ENCODE measurements at regions not wholly inside any gene's neighbourhood (a gene's known extent, or its start where the extent isn't known, plus 50 kb on each side); places are given as distances from the start of the nearest gene placed in this dataset.
"Not testable (repeated sequence)": the region's sequence is repeated elsewhere in the genome, so short reads cannot be mapped to it uniquely, and the experiment has no call there.

GRCh38 chr6:85285934-85286333, 163.9 kb upstream of the NT5E start:
- DNase-seq (ENCODE audit: low read depth in 4 of 4, low spot score in 1 of 4): no peak

GRCh38 chr6:85285114-85285513, 164.8 kb upstream of the NT5E start:
- no peak for DNase-seq (ENCODE audit: low read depth in 4 of 4, low spot score in 1 of 4)

GRCh38 chr6:85283436-85283835, 166.4 kb upstream of the NT5E start:
- DNase-seq (ENCODE audit: low read depth in 4 of 4, low spot score in 1 of 4): no peak

- no peak for DNase-seq (ENCODE audit: low read depth in 4 of 4, low spot score in 1 of 4)
Observed at GRCh38 chr6:85278466-85279035, 171.3 kb upstream of the NT5E start.

- DNase-seq (ENCODE audit: low read depth in 4 of 4, low spot score in 1 of 4): not testable (repeated sequence)
Observed at GRCh38 chr6:85276026-85276425, 173.9 kb upstream of the NT5E start.

GRCh38 chr6:85275338-85275985, 174.4 kb upstream of the NT5E start:
- DNase-seq (ENCODE audit: low read depth in 4 of 4, low spot score in 1 of 4): no peak

- no peak for DNase-seq (ENCODE audit: low read depth in 4 of 4, low spot score in 1 of 4)
Observed at GRCh38 chr6:85273870-85274269, 176.0 kb upstream of the NT5E start.

- no peak for DNase-seq (ENCODE audit: low read depth in 4 of 4, low spot score in 1 of 4)
Observed at GRCh38 chr6:85273046-85273445, 176.8 kb upstream of the NT5E start.

- DNase-seq (ENCODE audit: low read depth in 4 of 4, low spot score in 1 of 4): no peak
Observed at GRCh38 chr6:85272592-85272991, 177.3 kb upstream of the NT5E start.

GRCh38 chr6:85262621-85263020, 187.3 kb upstream of the NT5E start:
- no peak for DNase-seq (ENCODE audit: low read depth in 4 of 4, low spot score in 1 of 4)

GRCh38 chr6:85261271-85261670, 188.6 kb upstream of the NT5E start:
- no peak for DNase-seq (ENCODE audit: low read depth in 4 of 4, low spot score in 1 of 4)

- no peak for DNase-seq (ENCODE audit: low read depth in 4 of 4, low spot score in 1 of 4)
Observed at GRCh38 chr6:85255661-85256060, 194.2 kb upstream of the NT5E start.

GRCh38 chr6:85252552-85252951, 197.3 kb upstream of the NT5E start:
- DNase-seq (ENCODE audit: low read depth in 4 of 4, low spot score in 1 of 4): no peak

GRCh38 chr6:85252085-85252484, 197.8 kb upstream of the NT5E start:
- no peak for DNase-seq (ENCODE audit: low read depth in 4 of 4, low spot score in 1 of 4)

- no peak for DNase-seq (ENCODE audit: low read depth in 4 of 4, low spot score in 1 of 4)
Observed at GRCh38 chr6:85251300-85251699, 198.6 kb upstream of the NT5E start.

GRCh38 chr6:85250586-85251220, 199.2 kb upstream of the NT5E start:
- no peak for DNase-seq (ENCODE audit: low read depth in 4 of 4, low spot score in 1 of 4)

GRCh38 chr6:85245004-85245403, 204.9 kb upstream of the NT5E start:
- no peak for DNase-seq (ENCODE audit: low read depth in 4 of 4, low spot score in 1 of 4)

- no peak for DNase-seq (ENCODE audit: low read depth in 4 of 4, low spot score in 1 of 4)
Observed at GRCh38 chr6:85241498-85242052, 208.3 kb upstream of the NT5E start.

- DNase-seq (ENCODE audit: low read depth in 4 of 4, low spot score in 1 of 4): no peak
Observed at GRCh38 chr6:85240787-85241385, 209.0 kb upstream of the NT5E start.

GRCh38 chr6:85237478-85237877, 212.4 kb upstream of the NT5E start:
- DNase-seq (ENCODE audit: low read depth in 4 of 4, low spot score in 1 of 4): no peak

GRCh38 chr6:85236636-85237035, 213.2 kb upstream of the NT5E start:
- DNase-seq (ENCODE audit: low read depth in 4 of 4, low spot score in 1 of 4): no peak

GRCh38 chr6:85227345-85227744, 222.5 kb upstream of the NT5E start:
- DNase-seq (ENCODE audit: low read depth in 4 of 4, low spot score in 1 of 4): not testable (repeated sequence)
